ENCODE measurements at regions not wholly inside any gene's neighbourhood (a gene's known extent, or its start where the extent isn't known, plus 50 kb on each side); places are given as distances from the start of the nearest gene placed in this dataset.

- no peak for DNase-seq
These were observed 91.5 kb upstream of the VASH1 start for GRCh38 chr14:76669770-76670169.

GRCh38 chr14:76672123-76672522 is 89.1 kb upstream of the VASH1 start:
- no peak for DNase-seq

GRCh38 chr14:76673261-76673660 is 88.0 kb upstream of the VASH1 start:
- no peak for DNase-seq

GRCh38 chr14:76675046-76675445 is 86.2 kb upstream of the VASH1 start:
- no peak for DNase-seq

- no peak for DNase-seq
These were observed 84.7 kb upstream of the VASH1 start for GRCh38 chr14:76676539-76676938.

GRCh38 chr14:76677534-76678145 is 83.6 kb upstream of the VASH1 start:
- DNase-seq, result no peak

- DNase-seq, result no peak
These were observed 82.9 kb upstream of the VASH1 start for GRCh38 chr14:76678244-76678800.

GRCh38 chr14:76682367-76682766 is 78.9 kb upstream of the VASH1 start:
- no peak for DNase-seq

- DNase-seq, result no peak
These were observed 74.6 kb upstream of the VASH1 start for GRCh38 chr14:76686646-76687045.

- DNase-seq, result no peak
These were observed 73.5 kb upstream of the VASH1 start for GRCh38 chr14:76687611-76688382.

- DNase-seq, result no peak
These were observed 72.9 kb upstream of the VASH1 start for GRCh38 chr14:76688383-76688671.

- DNase-seq, result no peak
These were observed 70.7 kb upstream of the VASH1 start for GRCh38 chr14:76690502-76691105.

GRCh38 chr14:76694106-76694505 is 67.2 kb upstream of the VASH1 start:
- no peak for DNase-seq

- no peak for DNase-seq
These were observed 65.9 kb upstream of the VASH1 start for GRCh38 chr14:76695263-76695920.

GRCh38 chr14:76696361-76696760 is 64.9 kb upstream of the VASH1 start:
- no peak for DNase-seq

GRCh38 chr14:76696791-76697190 is 64.5 kb upstream of the VASH1 start:
- no peak for DNase-seq

- DNase-seq, result no peak
These were observed 63.9 kb upstream of the VASH1 start for GRCh38 chr14:76697246-76697905.

GRCh38 chr14:76698191-76698590 is 63.1 kb upstream of the VASH1 start:
- no peak for DNase-seq

GRCh38 chr14:76698631-76699030 is 62.6 kb upstream of the VASH1 start:
- no peak for DNase-seq

GRCh38 chr14:76699209-76699938 is 61.9 kb upstream of the VASH1 start:
- DNase-seq, result no peak

GRCh38 chr14:76699939-76700590 is 61.2 kb upstream of the VASH1 start:
- no peak for DNase-seq

- no peak for DNase-seq
These were observed 59.8 kb upstream of the VASH1 start for GRCh38 chr14:76701436-76701835.
